HG02642 (cell line): ENCODE measurements at regions not wholly inside any gene's neighbourhood (a gene's known extent, or its start where the extent isn't known, plus 50 kb on each side); places are given as distances from the start of the nearest gene placed in this dataset.

ENCODE experiments used
- ATAC-seq: cut with Tn5 transposase; IDR thresholded peaks from one replicate; pipeline ENCODE4 v1.9.1; 2021; ENCODE audit warnings: mild to moderate bottlenecking; ENCODE audit not compliant: unreplicated experiment, poor library complexity

DNA sequence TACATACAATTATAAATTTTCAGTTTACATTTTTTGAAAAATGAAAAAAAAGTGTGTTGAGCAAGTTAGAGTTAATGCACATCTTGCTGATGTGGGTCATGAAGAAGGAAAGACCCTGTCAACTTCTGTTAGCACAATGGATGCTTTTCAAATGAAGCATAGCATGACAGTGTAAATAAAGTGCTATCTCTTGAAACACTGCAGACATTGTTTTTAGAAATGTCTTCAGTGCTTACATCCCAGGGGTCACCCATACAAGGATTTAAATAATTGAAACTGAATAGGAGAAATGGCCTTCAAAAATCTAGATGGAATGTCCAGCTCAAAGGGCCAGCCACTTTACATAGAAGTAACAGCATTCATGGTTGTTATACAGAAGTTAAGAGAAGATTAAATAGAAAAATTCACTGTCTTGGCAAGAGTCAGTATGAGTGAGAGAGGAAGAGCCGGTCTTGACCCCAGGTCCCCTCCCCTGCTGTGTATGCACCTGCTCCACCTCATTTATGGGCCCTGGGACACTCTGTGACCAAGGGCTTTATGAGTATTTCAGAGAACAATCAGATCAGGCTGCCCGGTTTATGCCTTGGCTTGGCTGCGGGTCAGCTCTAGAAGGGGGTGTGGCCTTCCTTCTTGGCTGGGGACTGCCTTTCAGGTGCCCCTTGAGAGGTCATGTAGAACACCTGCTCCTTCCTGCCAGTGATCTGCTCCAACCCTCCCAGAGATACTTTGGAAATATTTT, 237.7 kb upstream of the TMEM72 start:
- no peak for ATAC-seq

DNA sequence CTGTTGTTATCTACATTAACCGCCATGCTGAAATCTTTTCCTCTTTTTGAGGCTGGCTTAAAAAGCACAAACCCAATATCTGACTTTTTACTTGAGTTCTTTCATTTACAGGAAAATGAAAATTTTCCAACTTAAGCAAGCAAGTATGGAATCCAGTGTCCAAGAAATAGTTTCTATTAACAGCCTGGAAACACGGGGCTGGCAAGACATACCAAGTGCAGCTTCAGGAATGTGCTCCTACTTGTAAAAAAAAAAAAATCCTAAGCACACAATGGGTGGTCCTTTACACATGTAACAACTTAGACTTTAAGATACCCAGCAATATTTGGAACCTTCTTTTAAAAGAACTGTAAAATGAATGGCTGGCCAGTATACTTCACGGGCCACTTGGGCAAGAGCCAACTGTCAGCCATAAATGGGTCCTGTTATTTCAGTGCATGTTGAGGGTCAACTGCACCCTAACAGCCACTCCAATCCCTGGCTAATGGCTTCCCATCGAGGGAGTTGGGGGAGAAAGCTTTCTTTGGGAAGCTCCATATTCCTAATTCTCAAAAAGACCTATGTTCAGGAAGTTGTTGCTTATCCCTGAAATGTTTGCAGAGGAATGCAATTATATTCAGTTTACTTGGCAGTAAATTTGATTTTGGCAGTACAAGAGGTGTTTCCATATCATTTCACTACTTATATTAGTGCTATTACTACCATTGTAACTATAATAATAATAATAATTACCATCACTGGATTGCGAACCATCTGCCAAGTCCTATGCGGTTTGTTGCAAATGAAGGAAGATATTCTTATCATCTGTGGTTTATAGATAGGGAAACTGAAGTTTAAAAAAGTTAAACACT, 236.4 kb upstream of the TMEM72 start:
- ATAC-seq, result no peak

DNA sequence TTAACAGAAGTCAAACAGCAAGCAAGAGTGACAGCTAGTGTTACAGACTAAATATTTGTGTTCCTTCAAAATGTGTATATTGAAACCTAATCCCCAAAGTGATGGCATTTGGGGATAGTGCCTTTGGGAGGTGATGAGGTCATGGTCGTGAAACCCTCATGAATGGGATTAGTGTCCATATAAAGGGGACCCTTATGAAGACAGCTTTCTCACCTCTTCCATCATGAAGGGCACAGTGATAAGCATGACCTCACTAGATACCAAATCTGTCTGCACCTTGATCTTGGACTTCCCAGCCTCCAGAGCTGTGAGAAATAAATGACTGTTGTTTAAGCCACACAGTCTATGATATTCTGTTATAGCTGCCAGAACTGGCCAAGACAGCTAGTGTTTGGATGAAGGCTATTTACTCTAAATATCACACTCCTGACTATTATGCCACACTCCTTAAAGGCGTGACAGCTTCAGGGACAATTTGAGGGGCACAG, 235.7 kb upstream of the TMEM72 start:
- no peak for ATAC-seq

DNA sequence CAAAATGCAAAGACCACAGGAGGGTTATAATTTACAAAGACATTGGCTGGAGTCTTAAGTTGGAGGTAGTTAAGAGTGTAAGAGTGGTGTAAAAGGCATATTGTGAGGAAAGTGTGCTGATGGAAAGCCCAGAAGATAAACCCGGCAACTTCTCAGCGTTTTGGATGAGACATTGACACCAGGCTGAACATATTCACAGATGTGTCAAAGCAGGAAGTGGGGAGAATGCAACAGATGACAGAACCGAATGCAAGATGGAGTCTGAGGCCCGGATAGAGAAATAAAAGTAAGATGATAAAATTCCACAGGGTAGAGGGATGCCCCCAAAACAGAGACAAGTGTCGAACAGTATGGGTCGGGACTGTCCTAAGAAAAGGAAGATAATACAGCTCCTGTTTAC, 230.4 kb upstream of the TMEM72 start:
- ATAC-seq, result no peak

DNA sequence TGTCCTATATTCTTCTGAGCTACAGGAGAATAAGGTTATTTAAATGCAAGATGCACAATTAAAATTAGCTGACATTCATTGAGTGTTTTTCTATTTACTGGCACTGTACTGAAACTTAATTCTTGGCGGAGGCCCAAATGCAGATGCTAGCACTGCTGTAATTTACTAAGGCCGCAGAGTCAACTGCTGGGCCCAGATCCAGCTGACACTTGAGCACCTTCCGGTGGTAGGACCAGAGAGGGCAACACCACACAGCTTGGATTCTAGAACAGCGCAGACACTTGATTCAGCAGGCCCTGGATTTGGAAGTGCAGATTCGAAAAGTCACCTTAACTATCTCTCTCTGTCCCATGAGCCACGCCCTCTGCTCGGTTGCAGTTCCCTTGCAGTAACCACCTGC, 228.6 kb upstream of the TMEM72 start:
- ATAC-seq, result no peak

DNA sequence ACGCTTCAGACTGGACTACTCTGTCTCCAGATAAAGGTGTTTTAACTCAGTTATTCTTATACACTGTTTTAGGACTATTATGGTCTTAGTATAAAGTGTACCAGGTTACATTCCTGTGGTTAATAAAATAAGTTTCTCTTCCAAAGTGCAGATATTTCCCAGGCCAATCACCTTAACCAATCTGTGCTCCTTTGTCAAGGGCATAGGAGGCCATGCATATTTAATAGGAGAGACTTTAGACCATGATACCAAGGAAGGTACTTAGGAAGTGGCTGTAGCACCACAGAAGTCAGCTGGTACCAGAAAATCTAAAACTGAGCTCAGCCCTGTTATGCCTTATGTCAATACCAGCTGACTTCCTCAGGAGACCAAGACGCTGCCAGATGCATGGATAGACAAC, 226.5 kb upstream of the TMEM72 start:
- ATAC-seq, result no peak

DNA sequence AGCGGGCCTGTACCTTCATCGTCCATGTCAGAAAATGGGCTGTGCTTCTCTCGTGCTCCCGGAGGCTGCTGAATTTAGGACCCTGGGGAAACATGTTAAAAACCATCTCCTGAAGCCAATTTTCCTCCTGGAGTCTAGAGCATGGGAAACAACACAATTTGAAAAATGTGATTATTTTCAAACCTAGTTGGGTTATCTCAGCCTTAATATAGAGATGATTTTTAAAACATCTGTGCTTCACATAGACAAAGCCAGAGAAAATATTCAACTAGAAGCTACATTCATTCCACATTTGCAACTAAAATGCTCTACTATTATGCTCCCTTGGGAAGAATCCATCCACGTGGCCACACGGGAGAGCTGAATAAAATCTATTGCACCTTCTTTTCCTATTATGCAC, 225.9 kb upstream of the TMEM72 start:
- no peak for ATAC-seq

DNA sequence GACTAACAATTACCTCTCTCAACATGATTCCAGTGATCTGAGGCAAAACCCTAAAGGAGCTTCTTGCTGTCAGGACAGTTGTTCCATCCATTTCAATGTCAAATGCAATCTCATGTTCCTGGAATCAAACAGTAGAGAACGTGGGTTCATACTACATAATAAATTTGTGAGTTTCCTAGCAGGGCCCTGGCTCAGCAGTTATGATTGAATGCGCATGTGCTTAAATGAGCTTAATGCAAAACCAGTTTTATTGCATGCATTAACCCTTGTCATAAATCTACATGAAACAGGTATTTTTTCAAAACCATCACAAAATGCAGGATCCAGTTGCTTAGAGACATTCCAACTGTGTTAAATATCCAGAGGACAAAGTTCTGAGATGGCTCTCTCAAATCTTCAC, 225.4 kb upstream of the TMEM72 start:
- ATAC-seq, result no peak

DNA sequence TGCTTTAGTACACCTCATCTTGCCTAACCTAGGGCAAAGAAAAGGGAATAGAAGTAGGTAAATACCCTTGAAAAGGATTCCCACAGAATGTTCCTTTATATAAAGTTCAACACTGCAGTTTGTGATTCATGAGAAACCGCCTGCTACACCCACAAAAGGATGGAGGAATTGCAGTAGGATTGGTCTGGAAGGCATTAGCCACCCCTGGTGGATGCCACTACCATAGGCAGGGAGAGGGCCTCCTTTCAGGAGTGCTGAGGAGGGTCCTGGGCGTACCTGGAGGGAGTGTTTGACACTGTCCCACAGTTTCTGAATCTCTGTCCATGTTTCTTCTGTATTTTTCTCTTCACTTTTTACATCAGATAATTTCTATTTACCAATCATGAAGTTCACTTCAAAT, 221.8 kb upstream of the TMEM72 start:
- ATAC-seq, result no peak

DNA sequence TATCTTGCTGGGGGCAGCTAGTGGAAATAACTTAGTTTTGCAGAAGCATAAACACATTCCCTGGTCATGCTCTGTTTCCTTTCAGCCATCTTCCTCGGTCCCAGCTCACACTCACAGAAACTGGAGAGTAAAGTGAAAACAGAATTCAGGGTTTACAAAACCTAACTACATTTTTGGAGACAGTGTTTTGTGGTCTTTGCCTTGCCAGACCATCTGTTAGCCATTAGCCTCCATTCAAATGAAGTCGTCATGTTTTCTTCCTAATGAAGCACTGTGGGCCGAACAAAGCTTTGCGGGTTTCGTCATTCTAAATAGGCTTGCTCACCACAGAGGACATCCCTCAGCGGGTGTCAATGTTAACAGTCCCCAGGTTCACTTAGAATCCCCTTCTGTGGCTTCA, 214.6 kb upstream of the TMEM72 start:
- ATAC-seq, result no peak

DNA sequence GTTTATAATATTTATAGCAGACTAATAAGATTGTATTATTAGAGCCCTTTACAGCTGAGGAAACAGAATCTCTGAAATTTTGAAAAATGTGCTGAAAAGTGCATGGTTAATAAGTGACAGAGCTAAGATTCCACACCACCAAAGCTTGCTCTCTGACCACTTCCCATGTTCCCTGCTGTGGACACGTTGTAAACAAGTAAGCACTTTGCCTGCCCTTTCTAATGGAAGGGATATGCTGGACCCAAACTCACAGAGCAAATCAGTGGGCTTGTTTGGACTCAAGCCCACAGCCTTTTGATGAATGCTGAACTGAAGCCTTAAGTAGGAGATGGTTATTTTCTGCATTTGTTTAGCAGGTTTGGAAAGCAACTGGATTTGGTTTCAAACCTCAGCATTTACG, 214.0 kb upstream of the TMEM72 start:
- ATAC-seq, result no peak

DNA sequence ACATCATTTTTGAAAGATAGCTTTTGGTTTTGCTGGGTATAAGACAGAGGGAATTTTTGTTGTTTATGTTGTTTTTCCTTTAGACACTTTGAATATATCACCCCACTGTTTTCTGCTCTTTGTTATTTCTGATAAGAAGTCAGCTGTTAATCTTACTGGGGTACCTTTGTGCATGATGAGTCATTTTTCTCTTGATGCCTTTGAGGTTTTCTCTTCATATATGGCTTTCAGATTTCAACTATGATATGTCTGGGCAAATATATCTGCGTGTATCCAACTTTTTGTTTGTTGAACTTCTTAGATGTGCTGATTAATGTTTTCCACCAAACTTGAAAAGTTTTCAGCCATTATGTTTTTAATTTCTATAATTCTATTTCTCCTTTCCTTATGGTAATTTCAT, 208.6 kb upstream of the TMEM72 start:
- ATAC-seq, result no peak

DNA sequence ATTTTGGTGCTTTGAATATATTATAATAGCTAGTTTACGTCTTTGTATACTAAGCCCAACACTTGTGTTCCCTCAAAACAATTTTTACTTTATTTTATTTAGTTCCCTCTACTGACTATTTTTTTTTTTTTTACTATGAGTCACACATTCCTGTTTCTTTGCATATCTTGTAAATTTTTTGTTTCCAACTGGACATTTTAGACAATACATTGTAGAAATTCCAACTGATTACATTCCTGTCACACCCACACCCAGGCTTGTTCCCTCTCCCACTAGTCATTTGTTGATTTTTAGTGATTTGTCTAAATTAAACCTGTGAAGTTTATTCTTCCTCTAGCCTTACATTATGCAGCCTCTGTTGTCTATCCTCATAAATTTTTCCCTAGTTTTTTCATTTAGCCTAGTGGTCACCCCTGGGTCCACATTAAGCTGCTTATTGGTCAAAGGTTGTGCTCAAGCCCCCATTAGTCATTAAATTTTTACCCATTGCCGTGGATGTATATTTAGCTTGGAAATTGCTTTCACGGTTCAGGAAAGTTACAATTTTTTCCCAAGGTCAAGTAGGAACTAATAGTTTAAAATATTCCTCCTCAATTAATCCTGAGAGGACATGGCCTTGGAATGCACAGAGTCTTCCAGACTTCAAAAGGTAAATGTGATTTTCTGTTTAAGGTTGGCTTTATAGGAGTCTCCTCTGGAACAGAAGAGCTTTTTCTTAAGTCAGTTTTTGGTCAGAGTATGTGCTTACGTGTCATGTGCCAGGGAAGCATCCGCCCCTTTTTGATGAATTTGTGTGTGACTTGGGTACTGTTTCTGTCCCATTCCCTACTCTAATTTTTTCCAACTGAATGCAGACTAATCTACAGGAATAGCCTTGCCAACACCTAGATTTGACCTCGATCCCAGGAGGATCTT, 207.6 kb upstream of the TMEM72 start:
- no peak for ATAC-seq

DNA sequence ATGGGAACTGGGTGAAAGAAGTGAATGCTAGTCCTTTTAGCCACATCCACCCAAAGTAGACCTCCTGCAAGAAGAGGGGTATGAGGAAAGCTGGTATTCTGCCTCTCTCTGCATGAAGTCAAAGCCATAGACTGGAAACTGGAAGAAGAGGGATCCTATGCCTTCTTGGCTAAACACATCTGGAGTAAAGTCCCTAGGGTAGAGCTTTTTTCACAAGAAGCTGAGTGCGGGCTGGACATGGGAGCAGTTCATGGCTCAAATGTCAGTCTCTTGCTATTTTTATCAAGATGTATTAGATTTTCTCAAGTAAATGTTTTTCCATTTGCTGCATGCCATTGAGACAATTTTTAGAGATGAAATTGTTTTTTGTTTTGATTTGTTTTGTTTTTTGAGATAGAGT, 206.5 kb upstream of the TMEM72 start:
- ATAC-seq, result no peak

DNA sequence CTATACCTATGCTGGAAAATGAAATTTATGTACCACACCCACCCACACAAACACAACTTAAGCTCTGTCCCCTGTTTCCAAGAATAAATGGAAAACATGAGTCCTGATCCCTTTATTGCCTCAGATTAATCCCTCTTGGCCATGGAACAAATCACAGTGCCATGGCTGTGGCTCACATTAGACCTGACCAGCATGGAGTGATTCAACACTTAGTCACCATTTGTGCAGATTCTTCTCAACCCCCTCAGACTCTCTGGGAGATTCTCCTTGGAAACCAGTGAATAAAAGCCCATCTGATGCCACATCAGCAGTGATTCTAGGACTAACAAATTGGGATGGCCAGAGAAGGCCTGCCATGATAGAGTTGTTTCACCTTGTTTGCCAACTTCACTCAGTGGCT, 204.4 kb upstream of the TMEM72 start:
- no peak for ATAC-seq

DNA sequence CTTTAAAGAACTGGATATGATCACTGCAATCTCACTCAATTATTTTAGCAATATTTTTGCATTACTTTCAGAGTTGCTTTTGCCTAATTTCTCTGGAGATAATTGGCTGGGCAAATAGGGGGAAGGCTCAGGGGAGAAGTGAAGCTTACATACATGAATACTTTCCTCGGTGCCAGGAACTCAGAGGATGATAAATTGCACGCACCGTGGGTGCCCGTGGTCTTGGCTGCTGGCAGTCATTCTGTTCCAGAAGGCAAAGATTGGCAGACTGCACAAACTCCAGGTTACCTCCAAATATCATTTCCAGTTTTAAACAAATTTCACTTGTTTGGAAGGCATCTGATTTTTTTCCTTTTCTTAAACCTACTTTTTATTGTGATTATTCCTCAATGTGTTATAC, 197.8 kb upstream of the TMEM72 start:
- ATAC-seq, result no peak

DNA sequence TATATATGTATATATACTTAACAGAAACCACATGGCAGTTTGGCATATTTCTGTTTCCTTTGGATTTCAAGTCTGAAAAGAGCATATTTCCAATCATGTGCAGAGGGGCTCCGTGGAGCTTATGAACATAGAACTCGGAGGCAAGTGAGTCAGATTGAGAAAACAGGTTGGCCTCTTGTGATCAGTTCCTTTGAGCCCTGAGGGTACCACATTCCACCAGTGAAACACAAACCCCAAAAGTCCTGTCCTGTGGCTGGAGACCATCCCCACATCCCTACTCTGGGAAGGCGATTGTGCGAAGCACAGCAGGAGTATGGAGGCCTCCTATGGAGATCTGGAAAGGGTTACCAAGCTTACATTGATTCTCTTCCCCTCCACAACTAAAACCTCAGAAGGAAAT, 196.7 kb upstream of the TMEM72 start:
- ATAC-seq, result no peak

DNA sequence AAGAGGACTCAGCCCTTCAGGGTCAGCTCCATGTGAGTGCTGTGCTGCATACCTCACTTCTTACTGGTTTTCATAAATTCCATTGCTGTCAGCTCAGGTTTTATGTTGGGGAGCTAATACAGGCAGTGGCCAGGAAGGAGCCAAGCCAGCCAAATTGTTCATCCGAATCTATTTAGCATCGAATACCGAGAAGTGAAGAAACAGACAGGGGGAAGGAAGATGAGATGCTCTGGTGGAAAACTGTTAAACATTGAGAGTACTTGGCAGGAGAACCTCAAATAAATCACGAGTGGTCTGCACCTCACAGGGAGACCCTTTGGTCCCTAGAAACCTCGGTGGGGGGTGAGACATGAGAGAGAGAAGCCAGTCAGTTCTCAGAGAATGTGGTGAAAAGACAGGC, 196.0 kb upstream of the TMEM72 start:
- no peak for ATAC-seq

DNA sequence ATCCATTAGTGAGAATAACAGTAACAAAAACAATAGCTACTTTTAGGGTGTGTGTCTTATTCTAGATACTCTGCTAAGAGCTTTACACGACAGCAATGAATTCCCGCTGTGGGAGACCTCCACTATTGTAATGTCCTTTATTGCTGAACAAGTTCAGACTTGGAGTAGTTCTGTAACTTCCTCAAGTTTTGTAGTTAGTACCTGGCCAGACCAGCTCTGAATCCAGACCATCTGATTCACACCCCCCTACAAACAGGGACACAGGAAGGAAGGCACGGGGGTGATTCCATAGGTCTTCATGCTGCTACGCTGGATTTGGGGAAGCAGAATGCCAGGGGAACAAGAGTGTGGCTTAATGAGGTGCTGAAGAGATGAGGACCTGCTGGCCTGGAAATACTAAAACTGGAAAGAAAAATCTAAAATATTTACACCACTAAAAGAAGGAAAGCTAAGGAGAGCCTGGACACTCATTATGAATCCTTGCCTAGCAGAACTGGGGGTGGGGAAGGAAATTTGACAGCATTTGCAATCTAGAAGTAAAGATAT, 194.6 kb upstream of the TMEM72 start:
- no peak for ATAC-seq

DNA sequence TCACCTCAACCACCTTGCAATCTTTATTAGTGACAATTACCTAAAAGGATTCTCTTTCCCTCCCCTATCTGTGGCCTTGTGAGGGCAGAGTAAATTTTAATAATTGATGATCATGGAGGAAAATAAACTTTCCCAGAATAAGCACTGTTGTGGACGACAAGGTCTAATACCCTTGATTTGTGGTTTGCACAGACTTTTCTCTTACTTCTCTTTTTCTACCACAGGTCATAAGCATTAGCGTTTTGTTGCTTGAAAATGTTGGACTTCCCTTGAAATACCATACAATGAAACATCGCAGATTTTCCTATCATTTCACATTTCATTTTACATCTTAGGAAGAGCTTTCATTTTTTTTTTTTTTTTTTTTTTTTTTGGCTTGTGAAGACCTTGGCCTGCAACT, 188.1 kb upstream of the TMEM72 start:
- ATAC-seq, result no peak
